ENCODE measurements at regions not wholly inside any gene's neighbourhood (a gene's known extent, or its start where the extent isn't known, plus 50 kb on each side); places are given as distances from the start of the nearest gene placed in this dataset.
"Not testable (repeated sequence)": the region's sequence is repeated elsewhere in the genome, so short reads cannot be mapped to it uniquely, and the experiment has no call there.

GRCh38 chr12:61232040-61232439 is 1028.2 kb upstream of the USP15 start:
- Histone ChIP-seq H3K27me3 (ENCODE audit: low read depth, low read length) (no peaks in the 10 kb centered on the region), H3K36me3 (ENCODE audit: control insufficient read depth in 1 of 2, insufficient read depth in 2 of 2, low read length in 2 of 2) (no peaks in the 10 kb centered on the region), H3K27ac (ENCODE audit: low read length) (no peak overlapping the region), H3K9me3 (ENCODE audit: control insufficient read depth in 1 of 2, low read length in 2 of 2) (peaks cover 0 to 3% of the 10 kb centered on the region in 2 donors), H3K4me3 (ENCODE audit: low read depth in 1 of 2, low read length in 2 of 2) (no peak overlapping the region), H3K4me1 (ENCODE audit: control insufficient read depth in 1 of 2, insufficient read depth in 2 of 2, low read length in 2 of 2) (no peaks in the 10 kb centered on the region)

GRCh38 chr12:61250303-61250702 is 1009.9 kb upstream of the USP15 start:
- H3K4me3 ChIP-seq (ENCODE audit: low read depth in 1 of 2, low read length in 2 of 2) = no peak overlapping the region
- no peak overlapping the region for H3K27ac ChIP-seq (ENCODE audit: low read length)
- H3K4me1 ChIP-seq (ENCODE audit: control insufficient read depth in 1 of 2, insufficient read depth in 2 of 2, low read length in 2 of 2) = no peaks in the 10 kb centered on the region
- no peaks in the 10 kb centered on the region for H3K27me3 ChIP-seq (ENCODE audit: low read depth, low read length)
- H3K36me3 ChIP-seq (ENCODE audit: control insufficient read depth in 1 of 2, insufficient read depth in 2 of 2, low read length in 2 of 2) = no peaks in the 10 kb centered on the region
- no peaks in the 10 kb centered on the region for H3K9me3 ChIP-seq (ENCODE audit: control insufficient read depth in 1 of 2, low read length in 2 of 2)

GRCh38 chr12:61251076-61251475 is 1009.1 kb upstream of the USP15 start:
- Histone ChIP-seq H3K4me3 (ENCODE audit: low read depth in 1 of 2, low read length in 2 of 2) (no peak overlapping the region), H3K27ac (ENCODE audit: low read length) (no peak overlapping the region), H3K4me1 (ENCODE audit: control insufficient read depth in 1 of 2, insufficient read depth in 2 of 2, low read length in 2 of 2) (no peaks in the 10 kb centered on the region), H3K27me3 (ENCODE audit: low read depth, low read length) (no peaks in the 10 kb centered on the region), H3K36me3 (ENCODE audit: control insufficient read depth in 1 of 2, insufficient read depth in 2 of 2, low read length in 2 of 2) (no peaks in the 10 kb centered on the region), H3K9me3 (ENCODE audit: control insufficient read depth in 1 of 2, low read length in 2 of 2) (no peaks in the 10 kb centered on the region)

GRCh38 chr12:61254225-61254624 is 1006.0 kb upstream of the USP15 start:
- Histone ChIP-seq H3K36me3 (ENCODE audit: control insufficient read depth in 1 of 2, insufficient read depth in 2 of 2, low read length in 2 of 2) (no peaks in the 10 kb centered on the region), H3K4me3 (ENCODE audit: low read depth in 1 of 2, low read length in 2 of 2) (no peak overlapping the region), H3K4me1 (ENCODE audit: control insufficient read depth in 1 of 2, insufficient read depth in 2 of 2, low read length in 2 of 2) (no peaks in the 10 kb centered on the region), H3K27ac (ENCODE audit: low read length) (no peak overlapping the region), H3K27me3 (ENCODE audit: low read depth, low read length) (no peaks in the 10 kb centered on the region), H3K9me3 (ENCODE audit: control insufficient read depth in 1 of 2, low read length in 2 of 2) (no peaks in the 10 kb centered on the region)

GRCh38 chr12:61264294-61264693 is 995.9 kb upstream of the USP15 start:
- H3K4me1 ChIP-seq (ENCODE audit: control insufficient read depth in 1 of 2, insufficient read depth in 2 of 2, low read length in 2 of 2); H3K27me3 ChIP-seq (ENCODE audit: low read depth, low read length); H3K27ac ChIP-seq (ENCODE audit: low read length); H3K36me3 ChIP-seq (ENCODE audit: control insufficient read depth in 1 of 2, insufficient read depth in 2 of 2, low read length in 2 of 2); H3K4me3 ChIP-seq (ENCODE audit: low read depth in 1 of 2, low read length in 2 of 2): not testable (repeated sequence)
- peaks cover 0 to 13% of the 10 kb centered on the region in 2 donors for H3K9me3 ChIP-seq (ENCODE audit: control insufficient read depth in 1 of 2, low read length in 2 of 2)

GRCh38 chr12:61267474-61267873 is 992.7 kb upstream of the USP15 start:
- peaks cover 0 to 11% of the 10 kb centered on the region in 2 donors for H3K9me3 ChIP-seq (ENCODE audit: control insufficient read depth in 1 of 2, low read length in 2 of 2)
- no peak overlapping the region for H3K27ac ChIP-seq (ENCODE audit: low read length)
- H3K4me3 ChIP-seq (ENCODE audit: low read depth in 1 of 2, low read length in 2 of 2) = no peak overlapping the region
- no peaks in the 10 kb centered on the region for H3K4me1 ChIP-seq (ENCODE audit: control insufficient read depth in 1 of 2, insufficient read depth in 2 of 2, low read length in 2 of 2)
- no peaks in the 10 kb centered on the region for H3K36me3 ChIP-seq (ENCODE audit: control insufficient read depth in 1 of 2, insufficient read depth in 2 of 2, low read length in 2 of 2)
- H3K27me3 ChIP-seq (ENCODE audit: low read depth, low read length) = no peaks in the 10 kb centered on the region

- Histone ChIP-seq H3K9me3 (ENCODE audit: control insufficient read depth in 1 of 2, low read length in 2 of 2) (no peaks in the 10 kb centered on the region), H3K4me3 (ENCODE audit: low read depth in 1 of 2, low read length in 2 of 2) (no peak overlapping the region), H3K27ac (ENCODE audit: low read length) (no peak overlapping the region), H3K36me3 (ENCODE audit: control insufficient read depth in 1 of 2, insufficient read depth in 2 of 2, low read length in 2 of 2) (no peaks in the 10 kb centered on the region), H3K4me1 (ENCODE audit: control insufficient read depth in 1 of 2, insufficient read depth in 2 of 2, low read length in 2 of 2) (no peaks in the 10 kb centered on the region), H3K27me3 (ENCODE audit: low read depth, low read length) (no peaks in the 10 kb centered on the region)
These were observed 987.8 kb upstream of the USP15 start for GRCh38 chr12:61272441-61272840.

GRCh38 chr12:61282790-61283575 is 977.2 kb upstream of the USP15 start:
- Histone ChIP-seq H3K27ac (ENCODE audit: low read length) (no peak overlapping the region), H3K36me3 (ENCODE audit: control insufficient read depth in 1 of 2, insufficient read depth in 2 of 2, low read length in 2 of 2) (no peaks in the 10 kb centered on the region), H3K27me3 (ENCODE audit: low read depth, low read length) (no peaks in the 10 kb centered on the region), H3K4me3 (ENCODE audit: low read depth in 1 of 2, low read length in 2 of 2) (no peak overlapping the region), H3K4me1 (ENCODE audit: control insufficient read depth in 1 of 2, insufficient read depth in 2 of 2, low read length in 2 of 2) (no peaks in the 10 kb centered on the region), H3K9me3 (ENCODE audit: control insufficient read depth in 1 of 2, low read length in 2 of 2) (peaks cover 0 to 14% of the 10 kb centered on the region in 2 donors)

- Histone ChIP-seq H3K27me3 (ENCODE audit: low read depth, low read length) (no peaks in the 10 kb centered on the region), H3K36me3 (ENCODE audit: control insufficient read depth in 1 of 2, insufficient read depth in 2 of 2, low read length in 2 of 2) (no peaks in the 10 kb centered on the region), H3K4me3 (ENCODE audit: low read depth in 1 of 2, low read length in 2 of 2) (no peak overlapping the region), H3K27ac (ENCODE audit: low read length) (no peak overlapping the region), H3K4me1 (ENCODE audit: control insufficient read depth in 1 of 2, insufficient read depth in 2 of 2, low read length in 2 of 2) (no peaks in the 10 kb centered on the region), H3K9me3 (ENCODE audit: control insufficient read depth in 1 of 2, low read length in 2 of 2) (peaks cover 0 to 17% of the 10 kb centered on the region in 2 donors)
These were observed 969.7 kb upstream of the USP15 start for GRCh38 chr12:61290473-61290872.

GRCh38 chr12:61291647-61292046 is 968.6 kb upstream of the USP15 start:
- H3K36me3 ChIP-seq (ENCODE audit: control insufficient read depth in 1 of 2, insufficient read depth in 2 of 2, low read length in 2 of 2) = no peaks in the 10 kb centered on the region
- peaks cover 0 to 12% of the 10 kb centered on the region in 2 donors for H3K9me3 ChIP-seq (ENCODE audit: control insufficient read depth in 1 of 2, low read length in 2 of 2)
- no peaks in the 10 kb centered on the region for H3K4me1 ChIP-seq (ENCODE audit: control insufficient read depth in 1 of 2, insufficient read depth in 2 of 2, low read length in 2 of 2)
- H3K27ac ChIP-seq (ENCODE audit: low read length) = no peak overlapping the region
- no peak overlapping the region for H3K4me3 ChIP-seq (ENCODE audit: low read depth in 1 of 2, low read length in 2 of 2)
- no peaks in the 10 kb centered on the region for H3K27me3 ChIP-seq (ENCODE audit: low read depth, low read length)

GRCh38 chr12:61294011-61294410 is 966.2 kb upstream of the USP15 start:
- H3K27ac ChIP-seq (ENCODE audit: low read length); H3K4me3 ChIP-seq (ENCODE audit: low read depth in 1 of 2, low read length in 2 of 2); H3K36me3 ChIP-seq (ENCODE audit: control insufficient read depth in 1 of 2, insufficient read depth in 2 of 2, low read length in 2 of 2); H3K9me3 ChIP-seq (ENCODE audit: control insufficient read depth in 1 of 2, low read length in 2 of 2); H3K4me1 ChIP-seq (ENCODE audit: control insufficient read depth in 1 of 2, insufficient read depth in 2 of 2, low read length in 2 of 2); H3K27me3 ChIP-seq (ENCODE audit: low read depth, low read length): not testable (repeated sequence)

GRCh38 chr12:61301817-61302216 is 958.4 kb upstream of the USP15 start:
- H3K36me3 ChIP-seq (ENCODE audit: control insufficient read depth in 1 of 2, insufficient read depth in 2 of 2, low read length in 2 of 2) = no peaks in the 10 kb centered on the region
- H3K27ac ChIP-seq (ENCODE audit: low read length) = no peak overlapping the region
- no peaks in the 10 kb centered on the region for H3K4me1 ChIP-seq (ENCODE audit: control insufficient read depth in 1 of 2, insufficient read depth in 2 of 2, low read length in 2 of 2)
- H3K27me3 ChIP-seq (ENCODE audit: low read depth, low read length) = no peaks in the 10 kb centered on the region
- H3K9me3 ChIP-seq (ENCODE audit: control insufficient read depth in 1 of 2, low read length in 2 of 2) = no peaks in the 10 kb centered on the region
- H3K4me3 ChIP-seq (ENCODE audit: low read depth in 1 of 2, low read length in 2 of 2) = no peak overlapping the region
